DMS 273 treated with DMSO at 0.1 percent for 48 hours (cell line): ENCODE measurements at regions not wholly inside any gene's neighbourhood (a gene's known extent, or its start where the extent isn't known, plus 50 kb on each side); places are given as distances from the start of the nearest gene placed in this dataset.

ENCODE experiments used
- DNase-seq: peaks from one replicate; lab custom pipeline; 2025; lab: John Stamatoyannopoulos, UW

DNA sequence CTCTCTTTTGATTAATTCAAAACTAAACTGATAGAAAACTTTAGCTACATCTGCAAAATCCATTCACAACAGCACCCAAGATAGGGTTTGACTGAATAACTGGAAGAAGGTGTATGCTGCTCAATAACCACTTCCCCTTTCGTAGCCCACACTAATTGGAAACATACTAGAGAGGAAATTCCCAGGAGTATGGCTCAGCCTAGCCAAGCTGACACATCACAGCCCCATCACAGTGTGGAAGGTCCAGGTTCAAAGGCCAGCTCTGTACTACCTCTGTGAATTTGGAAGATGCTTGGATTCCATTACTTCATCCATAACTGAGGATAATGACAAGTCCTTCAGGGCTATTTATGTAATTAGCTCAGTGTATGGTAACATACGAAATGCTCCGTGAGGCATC lies 185.4 kb downstream of the FBXO15 start:
- no peak for DNase-seq

DNA sequence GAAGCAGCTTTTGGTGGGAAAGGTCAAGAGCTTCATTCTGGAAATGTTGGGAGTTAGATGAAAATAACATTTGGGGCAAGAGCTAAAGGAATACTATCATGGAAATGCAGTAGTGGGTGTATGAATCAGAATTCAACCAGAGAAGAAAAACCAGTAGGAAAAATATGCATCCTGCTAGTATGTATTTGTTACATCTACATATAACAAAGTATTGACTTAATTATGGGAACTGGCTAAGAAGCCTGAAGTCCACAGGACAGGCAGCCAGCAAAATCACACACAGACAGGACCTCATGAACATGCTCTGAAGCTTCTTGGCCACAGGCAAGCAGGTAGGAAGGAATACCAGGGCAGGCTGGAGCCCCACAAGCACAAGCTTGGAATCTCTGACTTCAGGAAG lies 185.8 kb downstream of the FBXO15 start:
- DNase-seq: no peak

DNA sequence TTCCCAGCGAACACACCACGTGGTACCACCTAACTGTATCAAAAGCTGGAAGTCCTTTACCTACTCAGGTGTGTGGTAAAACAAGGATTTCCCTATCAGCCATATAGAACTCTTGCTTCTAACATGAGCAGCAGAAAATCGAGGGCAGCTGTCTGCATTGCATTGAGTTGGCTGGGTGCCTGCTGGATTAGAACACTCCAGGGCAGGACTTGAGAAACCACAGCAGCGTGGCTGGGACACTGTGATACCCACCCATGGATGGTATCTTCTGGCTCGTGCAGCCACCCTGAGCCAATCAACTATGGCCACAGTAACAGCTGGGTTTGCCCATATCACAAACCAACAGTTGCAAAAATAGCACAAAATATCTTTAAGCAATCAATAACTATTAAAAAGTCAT lies 188.3 kb downstream of the FBXO15 start:
- no peak for DNase-seq

DNA sequence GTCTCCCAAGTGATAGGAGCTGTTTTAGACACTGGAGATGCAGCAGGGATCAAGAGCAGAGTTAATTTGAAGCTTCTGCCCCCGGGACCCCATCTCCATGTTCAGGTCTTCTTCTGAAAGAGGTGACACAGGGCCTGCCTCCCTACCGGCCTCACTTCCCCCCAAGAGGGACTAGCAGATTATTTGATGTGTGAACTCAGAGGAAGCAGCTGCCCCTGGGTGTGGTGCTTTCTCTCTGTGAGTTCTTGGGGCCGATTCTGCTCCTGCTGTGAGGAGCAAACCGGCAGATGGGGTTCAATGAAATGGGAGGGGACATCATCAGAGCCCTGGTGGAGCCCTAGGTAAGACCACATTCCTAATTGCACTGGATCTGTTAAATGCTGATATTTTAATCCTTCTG lies 193.4 kb downstream of the FBXO15 start:
- DNase-seq: no peak

DNA sequence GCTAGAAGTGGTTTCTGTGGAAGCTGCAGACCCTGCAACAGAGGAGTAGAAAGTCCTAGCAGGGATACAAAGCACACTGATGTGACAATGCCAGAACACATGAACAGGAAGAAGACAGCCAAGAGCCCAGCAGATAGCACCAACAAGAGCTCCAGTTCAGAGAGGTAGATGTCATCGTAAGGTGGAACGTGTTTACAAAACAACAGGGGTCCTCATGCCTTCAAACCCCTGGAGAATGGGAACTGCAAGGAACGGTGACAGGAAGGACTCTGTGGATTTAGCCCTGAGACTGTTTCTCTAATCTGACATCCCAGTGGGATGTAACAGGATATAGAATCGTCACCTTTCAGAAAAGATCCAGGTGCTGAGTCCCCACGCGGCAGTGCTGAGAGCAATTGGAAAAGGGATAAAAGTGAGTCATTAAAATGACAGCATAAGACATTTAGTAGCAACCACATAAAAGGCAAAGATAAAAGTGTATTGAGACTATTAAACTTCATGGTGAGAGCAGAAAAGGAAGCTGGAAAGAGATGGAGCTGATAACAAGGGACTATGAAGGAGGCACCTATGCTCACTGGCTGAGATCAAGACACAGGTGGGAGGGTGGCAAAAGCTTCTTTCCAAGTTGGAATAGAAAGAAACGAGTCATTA lies 195.2 kb downstream of the FBXO15 start:
- no peak for DNase-seq

DNA sequence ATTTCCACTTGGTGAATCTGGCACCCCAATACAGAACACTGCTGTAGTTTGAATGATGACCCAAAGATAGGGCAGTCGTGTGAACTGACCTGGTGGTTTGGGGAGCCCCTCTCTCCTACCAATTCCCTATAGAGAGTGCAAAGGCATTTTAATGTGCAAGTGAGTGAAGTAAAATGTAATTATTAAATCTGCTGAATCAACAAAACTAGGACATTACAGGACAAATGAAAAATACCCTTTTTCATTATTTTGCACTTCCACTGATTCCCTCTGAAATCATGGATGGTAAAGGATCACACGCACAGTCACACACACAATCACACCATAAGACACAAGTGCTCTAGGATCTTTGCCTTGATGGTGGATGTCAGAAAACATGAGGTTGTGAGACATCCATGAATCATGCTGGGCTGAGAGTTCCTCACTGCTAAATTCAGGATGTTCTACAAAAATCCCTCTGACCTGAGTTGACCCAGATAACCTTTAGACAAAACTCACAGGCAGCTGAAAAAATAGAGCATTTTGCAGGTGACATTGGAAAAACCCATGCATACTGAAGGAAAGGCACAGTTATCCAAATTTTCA lies 197.4 kb downstream of the FBXO15 start:
- no peak for DNase-seq

DNA sequence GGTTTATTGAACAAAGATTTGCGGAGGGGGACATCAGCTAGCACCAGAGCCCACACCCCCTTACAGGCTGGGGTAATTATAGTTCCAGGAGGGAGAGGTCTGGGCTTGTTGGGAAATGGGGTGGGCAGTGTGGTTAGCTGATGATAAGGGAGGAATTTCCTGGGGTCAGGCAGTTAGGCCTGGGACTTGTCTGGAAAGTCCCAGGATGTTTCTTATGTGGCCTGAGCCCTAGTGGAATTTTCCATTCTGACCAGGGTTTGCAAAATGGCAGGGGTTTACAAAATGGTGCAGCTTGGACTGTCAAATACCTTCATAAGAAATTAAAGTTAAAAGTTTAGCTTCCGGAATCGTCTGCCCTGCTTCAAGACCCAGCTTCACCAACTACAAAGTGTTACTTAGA lies 199.1 kb downstream of the FBXO15 start:
- DNase-seq: no peak

DNA sequence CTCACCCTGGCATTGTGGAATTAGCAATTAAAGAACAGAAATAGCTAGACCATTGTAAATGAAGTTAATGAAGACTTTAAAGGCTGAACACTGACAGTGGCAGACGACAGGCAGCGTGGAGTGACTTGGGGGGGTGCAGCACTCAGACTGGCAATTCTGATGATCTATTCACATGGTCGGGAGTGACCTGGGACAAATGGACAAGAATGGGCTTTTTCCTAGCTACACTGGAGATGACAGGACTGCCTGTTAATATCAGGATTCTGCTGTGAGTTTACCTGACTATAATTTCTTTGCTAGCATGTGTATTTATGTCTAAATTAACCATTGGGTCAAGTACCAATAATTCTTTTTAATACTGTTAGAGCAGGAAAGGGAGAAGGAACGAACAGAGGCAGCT lies 199.6 kb downstream of the FBXO15 start:
- no peak for DNase-seq

DNA sequence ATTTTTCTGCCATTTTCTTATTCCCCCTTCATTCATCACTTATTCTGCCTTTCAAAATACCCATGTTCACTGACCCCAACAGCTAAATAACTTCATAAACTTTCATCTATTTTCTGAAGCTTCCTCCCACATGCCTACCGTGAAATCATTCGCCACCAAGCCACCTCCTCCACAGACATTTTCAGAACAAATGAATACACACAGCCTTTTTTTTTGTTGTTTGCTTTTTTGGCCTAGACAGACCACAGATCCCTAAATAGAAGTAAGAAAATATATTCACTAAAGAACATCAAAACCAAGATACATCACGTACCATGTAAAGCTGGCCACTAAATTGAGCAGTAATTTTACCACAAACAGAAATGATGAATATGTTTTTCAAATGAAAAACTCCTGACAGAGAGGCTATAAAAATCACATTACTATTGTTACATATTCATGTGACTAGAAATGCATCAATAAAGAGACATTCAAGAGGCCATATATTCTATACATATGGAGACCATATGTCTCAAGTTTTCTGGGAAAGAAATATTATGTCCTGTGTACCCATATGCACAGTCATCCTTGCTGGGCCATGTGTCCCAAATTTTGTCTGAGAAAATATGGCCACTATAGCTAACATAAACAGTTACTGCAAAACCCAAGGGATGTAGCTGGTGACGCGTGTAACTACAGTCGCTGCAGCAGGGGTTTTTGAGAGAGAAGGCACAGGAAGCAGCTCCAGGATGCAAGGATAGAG lies 200.3 kb downstream of the FBXO15 start:
- no peak for DNase-seq

DNA sequence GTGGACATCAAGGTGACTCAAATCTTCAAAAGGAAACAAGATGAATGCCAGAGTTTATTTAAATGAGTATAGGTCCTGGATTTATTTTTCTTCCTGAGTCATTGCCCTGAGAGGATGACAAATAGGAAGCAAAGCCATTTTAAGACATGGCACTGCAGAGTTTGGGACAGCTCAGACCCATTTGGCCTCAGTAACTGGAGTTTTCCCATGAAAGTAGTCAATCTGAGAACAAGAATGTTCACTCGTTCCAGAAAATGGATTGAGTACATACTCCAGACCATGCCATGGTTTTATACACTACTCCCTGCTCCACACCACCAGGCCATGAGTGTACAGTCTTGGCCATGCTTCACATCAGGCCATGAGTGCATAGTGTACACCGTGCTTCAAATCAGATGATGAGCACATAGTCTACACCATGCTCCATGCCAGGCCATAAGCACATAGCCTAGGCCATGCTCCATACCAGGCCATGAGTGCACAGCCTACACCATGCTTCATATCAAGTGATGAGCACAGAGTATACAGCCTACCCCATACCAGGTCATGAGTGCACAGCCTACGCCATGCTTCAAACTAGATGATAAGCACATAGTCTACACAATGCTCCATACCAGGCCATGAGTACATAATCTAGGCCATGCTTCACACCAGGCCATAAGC lies 202.4 kb downstream of the FBXO15 start:
- no peak for DNase-seq

DNA sequence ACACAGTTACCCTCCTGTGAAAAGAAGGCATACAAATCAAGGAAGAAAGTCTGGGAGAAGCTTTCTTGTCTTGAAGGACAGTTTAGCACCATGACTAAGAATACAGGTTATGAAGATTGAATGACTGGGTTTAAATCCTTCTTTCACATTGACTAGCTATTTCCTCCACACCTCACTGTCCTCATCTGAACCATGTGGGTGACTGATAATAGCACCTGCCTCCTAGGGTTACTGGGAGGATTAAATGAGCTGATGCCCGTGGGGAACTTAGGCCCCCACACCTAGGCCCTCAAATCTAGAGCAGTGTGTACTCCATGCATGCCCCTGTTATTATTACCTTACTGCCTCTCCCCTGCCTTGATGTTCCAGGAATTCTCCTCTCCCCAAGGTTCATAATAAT lies 202.9 kb downstream of the FBXO15 start:
- no peak for DNase-seq

DNA sequence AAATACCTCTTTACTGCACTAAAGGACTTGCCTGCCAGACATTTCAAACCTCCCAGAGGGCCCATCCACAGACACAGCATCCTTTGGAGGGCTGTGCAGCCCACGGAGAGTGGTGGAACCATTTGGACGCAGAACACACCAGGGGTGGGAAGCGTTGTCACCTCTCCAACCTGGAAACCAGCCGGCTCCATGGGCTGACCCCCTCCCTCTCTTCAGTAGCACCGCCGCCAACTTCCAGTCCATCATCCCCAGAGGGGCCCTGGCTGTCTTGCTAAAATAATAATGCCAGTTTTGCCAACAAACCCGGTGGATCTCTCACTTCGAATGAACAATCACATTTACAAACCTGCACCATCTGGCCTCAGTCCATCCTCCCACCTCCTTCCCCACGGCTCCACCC lies 203.9 kb downstream of the FBXO15 start:
- DNase-seq: no peak

DNA sequence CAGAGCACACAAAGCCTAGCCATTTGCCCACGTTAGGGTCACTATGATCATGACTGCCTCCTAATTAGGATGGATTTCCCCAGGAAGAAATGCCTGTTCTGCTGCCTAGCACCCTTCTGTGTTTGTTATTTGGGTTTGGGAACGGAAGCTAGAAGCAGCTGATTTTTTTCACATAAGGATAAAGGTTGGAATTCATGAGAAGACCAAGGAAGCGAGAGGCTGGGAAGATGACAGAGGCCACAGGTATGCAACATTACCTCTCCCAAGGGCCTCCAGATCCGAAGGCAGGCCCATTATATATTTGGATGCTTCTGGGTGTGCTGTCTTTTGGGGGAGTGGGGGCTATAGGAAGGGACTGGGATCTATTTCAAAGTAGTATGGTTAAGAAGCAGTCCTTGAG lies 204.7 kb downstream of the FBXO15 start:
- DNase-seq: no peak

DNA sequence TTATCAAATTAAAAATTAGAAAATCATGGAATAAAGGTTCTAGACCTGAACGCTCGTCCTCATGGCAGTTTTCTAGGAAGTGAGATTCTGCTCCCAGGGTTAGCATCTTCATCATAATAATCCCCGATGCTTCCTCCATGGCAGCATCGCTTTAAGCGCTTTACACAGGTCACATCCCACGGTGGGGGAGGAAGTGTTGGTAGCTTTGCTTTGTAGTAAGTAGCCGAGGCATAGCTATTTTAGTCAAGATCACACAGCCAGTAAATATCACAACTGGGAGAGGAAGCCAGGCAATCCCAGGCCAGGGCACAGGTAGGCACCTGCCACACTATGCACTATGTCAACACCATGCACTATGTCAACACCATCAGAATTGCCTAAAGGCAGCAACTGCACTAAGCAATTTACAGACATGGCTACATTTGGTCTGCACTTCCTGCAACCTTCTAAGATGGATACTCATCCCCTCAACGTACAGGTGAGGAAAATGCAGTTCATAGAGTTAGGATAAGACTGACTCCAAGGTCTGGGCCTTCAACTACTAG lies 205.5 kb downstream of the FBXO15 start:
- no peak for DNase-seq

DNA sequence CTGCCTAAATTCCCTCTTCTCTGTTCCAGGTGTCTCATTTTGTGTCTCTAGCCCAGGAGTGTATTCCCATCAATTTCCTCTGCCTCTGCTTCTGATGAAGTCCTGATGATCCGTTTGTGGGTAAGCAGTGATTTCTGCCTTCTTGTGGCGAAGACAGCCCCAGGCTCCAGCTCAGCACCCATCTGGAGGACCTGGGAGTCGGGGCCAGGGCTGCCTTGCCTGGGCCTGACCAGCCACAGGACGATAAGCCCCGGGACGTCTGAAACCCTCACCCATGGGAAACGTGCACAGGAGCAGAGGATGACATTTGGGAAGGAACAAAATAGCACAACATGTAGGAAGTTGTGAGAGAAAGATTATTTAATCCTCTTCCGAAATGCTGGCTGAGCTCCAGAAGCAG lies 206.9 kb downstream of the FBXO15 start:
- DNase-seq: no peak

DNA sequence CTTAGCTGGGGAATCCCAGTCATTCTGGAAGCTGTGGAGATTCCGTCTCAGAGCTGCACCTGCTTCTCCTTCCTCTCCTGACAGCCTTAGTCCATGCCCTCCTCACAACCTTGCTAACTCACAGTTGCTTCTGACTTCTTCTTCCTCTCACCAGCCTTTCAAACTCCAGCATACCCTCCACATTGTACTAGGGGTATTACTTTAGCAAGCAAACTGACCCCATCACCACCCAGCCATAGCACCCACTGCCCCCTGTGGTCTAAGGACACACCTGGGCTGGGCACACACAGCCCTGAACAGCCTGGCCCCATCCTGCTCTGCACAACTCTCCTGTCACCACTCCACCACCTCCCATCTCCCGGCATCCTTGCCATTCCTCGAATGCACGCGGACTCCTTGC lies 208.2 kb downstream of the FBXO15 start:
- DNase-seq: no peak

DNA sequence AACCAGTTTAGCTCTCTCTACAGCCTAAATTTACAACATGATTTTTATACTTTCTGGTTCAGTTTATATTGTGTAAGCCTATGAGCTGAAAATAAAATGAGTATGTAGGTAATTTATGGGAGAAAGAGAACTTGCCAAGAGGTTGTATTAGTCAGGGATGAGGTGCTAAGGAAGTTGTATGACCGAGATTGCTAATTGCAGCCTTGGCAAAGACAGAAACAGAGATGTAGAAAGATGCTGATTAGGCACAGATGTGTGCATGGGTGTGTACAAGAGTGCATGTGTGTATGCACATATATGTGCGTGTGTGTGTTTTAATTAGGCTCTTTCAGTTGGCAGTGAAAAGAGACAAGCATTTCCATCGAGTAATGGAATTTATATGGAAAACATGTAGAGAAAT lies 213.9 kb downstream of the FBXO15 start:
- no peak for DNase-seq

DNA sequence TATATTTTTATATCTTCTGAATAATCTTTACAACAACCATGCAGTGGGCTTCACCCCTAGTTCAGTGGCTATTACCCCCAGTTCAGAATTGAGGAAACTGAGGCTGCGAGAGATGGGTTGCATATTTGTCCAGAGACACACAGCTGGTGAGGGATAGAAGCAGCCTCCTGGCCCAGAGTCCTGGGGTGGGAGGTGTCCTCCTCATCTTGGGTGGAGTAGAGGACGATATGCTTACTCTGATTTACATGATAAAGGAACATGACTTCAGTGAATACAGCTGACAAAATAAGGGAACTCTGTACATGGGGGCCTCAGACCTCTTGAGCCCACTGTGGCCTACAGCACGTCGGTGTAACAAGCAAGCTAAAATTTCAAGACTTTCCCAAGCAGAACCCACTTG lies 214.7 kb downstream of the FBXO15 start:
- DNase-seq: no peak

DNA sequence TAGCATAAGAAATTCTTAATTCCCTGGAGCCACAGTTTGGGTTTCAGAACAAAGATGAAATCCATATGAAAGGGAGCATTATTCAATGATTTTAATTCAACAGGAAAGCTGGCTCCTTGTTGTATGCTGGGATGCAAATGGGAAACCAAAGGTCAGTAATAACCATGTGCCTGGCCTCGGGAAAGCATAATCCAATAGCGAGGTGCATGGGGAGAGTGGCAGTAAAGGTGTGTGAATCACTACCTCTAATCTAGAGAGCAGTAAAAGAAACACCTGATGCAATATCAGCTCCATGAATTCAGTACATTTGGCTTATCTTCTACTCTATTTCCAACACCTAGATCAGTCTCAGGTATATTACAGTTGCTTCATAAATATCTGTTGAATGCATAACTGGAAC lies 220.1 kb downstream of the FBXO15 start:
- no peak for DNase-seq

DNA sequence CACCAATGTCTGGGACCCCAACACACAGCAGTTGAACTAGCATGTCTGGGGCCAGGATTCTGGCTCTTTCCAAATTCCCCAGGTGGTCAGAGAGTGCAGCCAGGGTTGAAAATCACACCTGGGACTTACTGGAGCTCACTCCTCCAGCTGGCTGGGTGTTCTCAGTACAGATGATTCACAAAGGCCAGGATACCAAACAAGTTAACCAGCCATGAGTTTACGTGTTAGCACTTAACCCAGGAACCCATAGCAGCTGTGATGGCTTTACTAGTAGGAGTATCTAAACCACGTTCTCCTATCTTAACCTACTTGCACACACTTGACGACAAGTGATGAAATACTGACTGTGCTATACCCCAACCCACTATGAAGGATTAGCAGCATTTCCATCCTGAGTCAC lies 222.8 kb downstream of the FBXO15 start:
- no peak for DNase-seq

DNA sequence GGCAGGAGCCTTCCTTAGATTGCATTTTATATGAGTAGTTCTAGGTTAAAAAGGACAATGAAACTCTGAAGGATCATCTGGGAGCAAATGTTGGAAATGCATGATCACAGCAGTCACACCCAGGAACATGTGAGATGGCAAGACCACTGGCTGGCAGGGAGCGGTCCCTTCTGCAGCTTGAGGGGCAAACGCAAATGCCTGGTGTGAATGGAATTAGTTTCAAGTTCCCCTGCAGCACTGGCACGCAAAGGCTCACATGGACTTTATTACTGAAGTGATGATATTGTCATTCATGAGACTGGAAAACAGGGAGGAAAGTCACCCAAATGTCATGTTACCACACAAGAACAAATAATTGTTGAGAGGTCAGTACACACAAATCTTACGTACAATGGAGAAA lies 223.3 kb downstream of the FBXO15 start:
- DNase-seq: no peak

DNA sequence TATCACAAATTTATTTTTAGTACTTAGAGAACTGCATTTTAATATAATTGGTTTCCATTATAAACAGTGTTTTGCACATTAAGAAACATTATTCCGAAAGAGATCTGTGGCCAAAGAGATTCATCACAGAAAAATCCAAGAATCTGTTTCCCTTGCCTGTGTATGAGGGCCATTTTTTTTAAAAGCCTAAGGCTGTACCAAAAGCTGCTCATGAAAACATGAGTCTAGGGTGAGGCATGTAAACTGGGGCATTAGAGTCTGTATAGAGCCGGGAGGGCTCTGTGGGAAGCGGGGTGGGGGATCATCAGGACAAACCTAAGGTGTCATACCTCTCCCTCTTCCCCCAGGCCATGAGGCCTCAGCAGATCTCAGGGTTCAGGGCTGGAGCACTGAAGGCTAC lies 223.8 kb downstream of the FBXO15 start:
- DNase-seq: no peak

DNA sequence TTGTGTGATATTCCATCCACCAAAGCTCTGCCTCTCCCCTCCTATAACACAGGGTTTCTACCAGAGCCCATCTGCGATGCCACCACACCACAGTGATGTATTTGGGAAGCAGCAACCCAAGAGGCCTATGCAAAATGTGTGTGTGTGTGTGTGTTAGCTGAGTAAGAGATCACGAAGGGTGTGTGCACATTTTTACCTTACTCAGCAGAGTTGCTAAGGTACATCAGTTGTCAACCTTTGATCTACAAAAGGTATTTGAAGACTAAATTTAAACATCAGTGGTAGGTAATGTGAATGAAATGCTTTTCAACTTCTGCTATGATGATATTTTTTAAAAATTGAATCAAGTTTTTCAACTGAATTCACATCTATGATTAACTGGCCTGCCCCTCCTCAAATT lies 227.6 kb downstream of the FBXO15 start:
- DNase-seq: no peak
